Ishikawa (cell line): ENCODE measurements at regions not wholly inside any gene's neighbourhood (a gene's known extent, or its start where the extent isn't known, plus 50 kb on each side); places are given as distances from the start of the nearest gene placed in this dataset.

Source experiments
- CEBPB ChIP-seq: IDR thresholded peaks from 2 replicates; pipeline ENCODE4 v1.6.1; 2012
- CREB1 ChIP-seq: IDR thresholded peaks from 2 replicates; pipeline ENCODE4 v1.6.1; 2012; ENCODE audit warnings: low read depth
- EGR1 ChIP-seq: IDR thresholded peaks from 2 replicates; pipeline ENCODE4 v1.6.1; 2012
- EP300 ChIP-seq: IDR thresholded peaks from 2 replicates; pipeline ENCODE4 v1.6.1; 2012; ENCODE audit warnings: borderline replicate concordance
- FOXM1 ChIP-seq: IDR thresholded peaks from 2 replicates; pipeline ENCODE4 v1.6.1; 2012; ENCODE audit warnings: low read depth, borderline replicate concordance
- MAX ChIP-seq: IDR thresholded peaks from 2 replicates; pipeline ENCODE4 v1.6.1; 2012
- NFIC ChIP-seq: IDR thresholded peaks from 2 replicates; pipeline ENCODE4 v1.6.1; 2012
- RAD21 ChIP-seq: IDR thresholded peaks from 2 replicates; pipeline ENCODE4 v1.6.1; 2012; ENCODE audit warnings: low read depth
- REST ChIP-seq: IDR thresholded peaks from 2 replicates; pipeline ENCODE4 v1.6.1; 2012; ENCODE audit warnings: low read depth, mild to moderate bottlenecking
- TAF1 ChIP-seq: IDR thresholded peaks from 2 replicates; pipeline ENCODE4 v1.6.1; 2012; ENCODE audit warnings: low read depth, mild to moderate bottlenecking
- TCF12 ChIP-seq: IDR thresholded peaks from 2 replicates; pipeline ENCODE4 v1.6.1; 2012; ENCODE audit warnings: low read depth
- TEAD4 ChIP-seq: IDR thresholded peaks from 2 replicates; pipeline ENCODE4 v1.6.1; 2012
- USF1 ChIP-seq: IDR thresholded peaks from 2 replicates; pipeline ENCODE4 v1.6.1; 2012
- YY1 ChIP-seq: IDR thresholded peaks from 2 replicates; pipeline ENCODE4 v1.6.1; 2012; ENCODE audit warnings: low read depth
- ZBTB7A ChIP-seq: IDR thresholded peaks from 2 replicates; pipeline ENCODE4 v1.6.1; 2012; ENCODE audit warnings: low read depth

GRCh38 chr9:110111868-110112267 is 96.1 kb downstream of the C9orf152 start:
- TF ChIP-seq USF1 (no peak), CEBPB (no peak), TEAD4 (no peak), MAX (no peak), TAF1 (no peak), ZBTB7A (no peak), EGR1 (no peak), NFIC (no peak), FOXM1 (no peak), YY1 (no peak), EP300 (no peak), RAD21 (no peak), TCF12 (no peak), REST (no peak), CREB1 (no peak)

- TF ChIP-seq EP300 (no peak), EGR1 (no peak), NFIC (no peak), YY1 (no peak), CREB1 (no peak), TEAD4 (no peak), REST (no peak), TCF12 (no peak), CEBPB (no peak), ZBTB7A (no peak), TAF1 (no peak)
Observed at GRCh38 chr9:110112792-110113191, 95.2 kb downstream of the C9orf152 start.

GRCh38 chr9:110114086-110114858 is 93.7 kb downstream of the C9orf152 start:
- TF ChIP-seq TCF12 (no peak), TEAD4 (no peak), YY1 (no peak), CEBPB (no peak), USF1 (no peak)

- TF ChIP-seq YY1 (no peak), CREB1 (no peak), ZBTB7A (no peak), CEBPB (no peak), EGR1 (no peak), REST (no peak), FOXM1 (no peak), USF1 (no peak), EP300 (no peak), MAX (no peak), TAF1 (no peak), RAD21 (no peak), NFIC (no peak), TCF12 (no peak), TEAD4 (no peak)
Observed at GRCh38 chr9:110114859-110115201, 93.1 kb downstream of the C9orf152 start.
